AG10803 (cell line): ENCODE measurements at regions not wholly inside any gene's neighbourhood (a gene's known extent, or its start where the extent isn't known, plus 50 kb on each side); places are given as distances from the start of the nearest gene placed in this dataset.
"Not testable (repeated sequence)": the region's sequence is repeated elsewhere in the genome, so short reads cannot be mapped to it uniquely, and the experiment has no call there.

Experiments used
- DNase-seq: peaks from one replicate; pipeline ENCODE4 v3.0.0; 2010; ENCODE audit warnings: low read depth
- H3K4me3 ChIP-seq: 2 replicates; pipeline ENCODE4 v1.5.1; 2011; ENCODE audit warnings: mild to moderate bottlenecking, low read length, control low read depth
- CTCF ChIP-seq: conservative IDR thresholded peaks from 2 replicates; pipeline ENCODE4 v1.5.1; 2011; ENCODE audit warnings: mild to moderate bottlenecking, low read length, control low read depth, inconsistent platforms

GRCh38 chr18:5830902-5831301 is 64.4 kb downstream of the TMEM200C start:
- H3K4me3 ChIP-seq, DNase-seq: not testable (repeated sequence)

GRCh38 chr18:5828913-5829312 is 66.4 kb downstream of the TMEM200C start:
- no peak for TF ChIP-seq CTCF
- no peak overlapping the region for H3K4me3 ChIP-seq
- DNase-seq: no peak

GRCh38 chr18:5825663-5826062 is 69.7 kb downstream of the TMEM200C start:
- no peak for TF ChIP-seq CTCF
- no peak for DNase-seq
- no peak overlapping the region for H3K4me3 ChIP-seq

- no peak for TF ChIP-seq CTCF
- DNase-seq: no peak
- H3K4me3 ChIP-seq: no peak overlapping the region
Measured at GRCh38 chr18:5824370-5824984, 70.8 kb downstream of the TMEM200C start.

DNA sequence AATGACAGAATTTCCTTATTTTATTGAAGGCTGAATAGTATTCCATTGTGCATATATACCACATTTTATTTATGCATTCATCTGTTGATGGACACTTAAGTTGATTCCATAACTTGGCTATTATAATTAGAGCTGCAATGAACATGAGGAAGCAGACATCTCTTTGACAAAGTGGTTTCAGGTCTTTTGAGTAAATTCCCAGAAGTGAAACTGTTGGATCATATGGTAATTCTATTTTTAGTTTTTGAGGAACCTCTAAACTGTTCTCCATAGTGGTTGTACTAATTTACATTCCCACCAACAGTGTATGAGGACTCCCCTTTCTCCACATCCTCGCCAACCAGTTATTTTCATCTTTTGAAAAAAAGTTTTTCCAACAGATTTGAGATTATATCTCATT is 77.5 kb downstream of the TMEM200C start:
- no peak for DNase-seq
- no peak overlapping the region for H3K4me3 ChIP-seq
- TF ChIP-seq CTCF: no peak

- DNase-seq: no peak
- H3K4me3 ChIP-seq: no peak overlapping the region
- TF ChIP-seq CTCF: no peak
Measured at GRCh38 chr18:5806860-5807259, 88.5 kb downstream of the TMEM200C start.

GRCh38 chr18:5787936-5788335 is 107.4 kb downstream of the TMEM200C start:
- TF ChIP-seq CTCF: no peak
- H3K4me3 ChIP-seq: no peak overlapping the region
- no peak for DNase-seq

- no peak for TF ChIP-seq CTCF
- H3K4me3 ChIP-seq: no peak overlapping the region
- no peak for DNase-seq
Measured at GRCh38 chr18:5779922-5780321, 115.4 kb downstream of the TMEM200C start.
